ENCODE measurements at regions not wholly inside any gene's neighbourhood (a gene's known extent, or its start where the extent isn't known, plus 50 kb on each side); places are given as distances from the start of the nearest gene placed in this dataset.
A peak's percentile ranks its signal among the peaks of the same experiment; 100 is the strongest.

DNA sequence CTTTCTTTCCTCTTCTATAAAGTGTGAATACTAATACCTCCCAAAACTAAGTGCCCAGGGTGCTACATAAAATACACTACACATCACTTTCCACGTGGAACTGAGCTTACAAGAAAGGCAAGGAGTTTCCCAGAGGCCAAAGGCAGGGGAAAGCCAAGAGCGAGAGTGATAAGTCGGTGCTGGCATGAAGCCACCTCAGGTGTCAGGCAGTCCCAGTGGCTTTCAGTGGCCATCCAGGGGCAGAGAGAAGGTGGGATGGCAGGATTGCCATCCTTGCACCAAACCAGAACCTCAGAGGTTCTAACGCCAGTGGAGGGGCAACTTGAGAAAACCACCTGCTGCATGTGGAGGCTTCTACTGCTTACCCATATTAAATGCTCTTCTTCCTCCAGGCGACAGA lies 79.7 kb upstream of the DIO3 start (continued):
- TF ChIP-seq, protein P1, sequence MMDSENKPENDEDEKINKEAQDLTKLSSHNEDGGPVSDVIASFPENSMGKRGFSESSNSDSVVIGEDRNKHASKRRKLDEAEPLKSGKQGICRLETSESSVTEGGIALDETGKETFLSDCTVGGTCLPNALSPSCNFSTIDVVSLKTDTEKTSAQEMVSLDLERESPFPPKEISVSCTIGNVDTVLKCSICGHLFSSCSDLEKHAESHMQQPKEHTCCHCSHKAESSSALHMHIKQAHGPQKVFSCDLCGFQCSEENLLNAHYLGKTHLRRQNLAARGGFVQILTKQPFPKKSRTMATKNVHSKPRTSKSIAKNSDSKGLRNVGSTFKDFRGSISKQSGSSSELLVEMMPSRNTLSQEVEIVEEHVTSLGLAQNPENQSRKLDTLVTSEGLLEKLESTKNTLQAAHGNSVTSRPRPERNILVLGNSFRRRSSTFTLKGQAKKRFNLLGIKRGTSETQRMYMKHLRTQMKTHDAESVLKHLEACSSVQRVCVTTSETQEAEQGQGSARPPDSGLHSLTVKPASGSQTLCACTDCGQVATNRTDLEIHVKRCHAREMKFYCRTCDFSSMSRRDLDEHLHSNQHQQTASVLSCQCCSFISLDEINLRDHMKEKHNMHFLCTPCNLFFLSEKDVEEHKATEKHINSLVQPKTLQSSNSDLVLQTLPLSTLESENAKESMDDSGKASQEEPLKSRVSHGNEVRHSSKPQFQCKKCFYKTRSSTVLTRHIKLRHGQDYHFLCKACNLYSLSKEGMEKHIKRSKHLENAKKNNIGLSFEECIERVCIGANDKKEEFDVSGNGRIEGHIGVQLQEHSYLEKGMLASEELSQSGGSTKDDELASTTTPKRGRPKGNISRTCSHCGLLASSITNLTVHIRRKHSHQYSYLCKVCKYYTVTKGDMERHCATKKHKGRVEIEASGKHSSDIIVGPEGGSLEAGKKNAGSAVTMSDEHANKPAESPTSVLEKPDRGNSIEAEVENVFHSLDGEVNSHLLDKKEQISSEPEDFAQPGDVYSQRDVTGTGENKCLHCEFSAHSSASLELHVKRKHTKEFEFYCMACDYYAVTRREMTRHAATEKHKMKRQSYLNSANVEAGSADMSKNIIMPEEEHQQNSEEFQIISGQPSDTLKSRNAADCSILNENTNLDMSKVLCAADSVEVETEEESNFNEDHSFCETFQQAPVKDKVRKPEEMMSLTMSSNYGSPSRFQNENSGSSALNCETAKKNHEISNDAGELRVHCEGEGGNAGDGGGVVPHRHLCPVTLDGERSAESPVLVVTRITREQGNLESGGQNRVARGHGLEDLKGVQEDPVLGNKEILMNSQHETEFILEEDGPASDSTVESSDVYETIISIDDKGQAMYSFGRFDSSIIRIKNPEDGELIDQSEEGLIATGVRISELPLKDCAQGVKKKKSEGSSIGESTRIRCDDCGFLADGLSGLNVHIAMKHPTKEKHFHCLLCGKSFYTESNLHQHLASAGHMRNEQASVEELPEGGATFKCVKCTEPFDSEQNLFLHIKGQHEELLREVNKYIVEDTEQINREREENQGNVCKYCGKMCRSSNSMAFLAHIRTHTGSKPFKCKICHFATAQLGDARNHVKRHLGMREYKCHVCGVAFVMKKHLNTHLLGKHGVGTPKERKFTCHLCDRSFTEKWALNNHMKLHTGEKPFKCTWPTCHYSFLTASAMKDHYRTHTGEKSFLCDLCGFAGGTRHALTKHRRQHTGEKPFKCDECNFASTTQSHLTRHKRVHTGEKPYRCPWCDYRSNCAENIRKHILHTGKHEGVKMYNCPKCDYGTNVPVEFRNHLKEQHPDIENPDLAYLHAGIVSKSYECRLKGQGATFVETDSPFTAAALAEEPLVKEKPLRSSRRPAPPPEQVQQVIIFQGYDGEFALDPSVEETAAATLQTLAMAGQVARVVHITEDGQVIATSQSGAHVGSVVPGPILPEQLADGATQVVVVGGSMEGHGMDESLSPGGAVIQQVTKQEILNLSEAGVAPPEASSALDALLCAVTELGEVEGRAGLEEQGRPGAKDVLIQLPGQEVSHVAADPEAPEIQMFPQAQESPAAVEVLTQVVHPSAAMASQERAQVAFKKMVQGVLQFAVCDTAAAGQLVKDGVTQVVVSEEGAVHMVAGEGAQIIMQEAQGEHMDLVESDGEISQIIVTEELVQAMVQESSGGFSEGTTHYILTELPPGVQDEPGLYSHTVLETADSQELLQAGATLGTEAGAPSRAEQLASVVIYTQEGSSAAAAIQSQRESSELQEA (CRISPR knock-in tag; IDR thresholded peaks at IDR 0.05; ENCODE audit: not compliant biosample characterization): no peak

DNA sequence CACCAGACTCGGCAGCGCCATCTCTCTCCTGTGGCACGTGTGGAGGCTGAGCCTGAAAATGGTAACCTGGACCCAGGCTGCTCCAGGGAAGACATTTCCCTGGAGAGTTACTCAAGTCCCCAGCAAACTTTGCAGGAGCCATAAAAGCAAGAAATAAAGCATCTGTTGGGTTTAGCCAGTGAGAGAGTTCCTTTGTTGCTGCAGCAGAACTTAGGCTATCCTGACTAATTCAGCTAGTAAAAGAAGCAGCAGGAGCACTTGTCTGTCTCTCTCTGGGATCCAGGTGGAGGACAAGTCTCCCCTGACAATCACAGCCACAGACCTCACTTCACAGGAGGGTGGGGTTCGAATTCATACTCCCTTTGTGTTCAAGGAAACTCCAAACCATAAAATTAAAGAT lies 79.2 kb upstream of the DIO3 start:
- H3K79me2 ChIP-seq (ENCODE audit: insufficient read depth, low read length): no peaks in the 10 kb centered on the region
- ATAC-seq (no peak), DNase-seq (ENCODE audit: low spot score) (no peak), FAIRE-seq (no peak)
- no peaks in the 10 kb centered on the region for H4K20me1 ChIP-seq (ENCODE audit: insufficient read depth, low read length)
- BruUV-seq (replicated peaks): no TSS peak
- H3K27me3 ChIP-seq (ENCODE audit: control insufficient read depth in 1 of 2, insufficient read depth in 2 of 2, low read length in 2 of 2): peaks cover 1 to 9% of the 10 kb centered on the region in 2 experiments; a peak in 4 of 5 replicates
- TF ChIP-seq ZNF12 (CRISPR knock-in tag; IDR thresholded peaks at IDR 0.05) (peak; percentile 96), SMARCE1 (IDR thresholded peaks at IDR 0.05; ENCODE audit: borderline replicate concordance) (no peak)
- TF ChIP-seq, protein P2, sequence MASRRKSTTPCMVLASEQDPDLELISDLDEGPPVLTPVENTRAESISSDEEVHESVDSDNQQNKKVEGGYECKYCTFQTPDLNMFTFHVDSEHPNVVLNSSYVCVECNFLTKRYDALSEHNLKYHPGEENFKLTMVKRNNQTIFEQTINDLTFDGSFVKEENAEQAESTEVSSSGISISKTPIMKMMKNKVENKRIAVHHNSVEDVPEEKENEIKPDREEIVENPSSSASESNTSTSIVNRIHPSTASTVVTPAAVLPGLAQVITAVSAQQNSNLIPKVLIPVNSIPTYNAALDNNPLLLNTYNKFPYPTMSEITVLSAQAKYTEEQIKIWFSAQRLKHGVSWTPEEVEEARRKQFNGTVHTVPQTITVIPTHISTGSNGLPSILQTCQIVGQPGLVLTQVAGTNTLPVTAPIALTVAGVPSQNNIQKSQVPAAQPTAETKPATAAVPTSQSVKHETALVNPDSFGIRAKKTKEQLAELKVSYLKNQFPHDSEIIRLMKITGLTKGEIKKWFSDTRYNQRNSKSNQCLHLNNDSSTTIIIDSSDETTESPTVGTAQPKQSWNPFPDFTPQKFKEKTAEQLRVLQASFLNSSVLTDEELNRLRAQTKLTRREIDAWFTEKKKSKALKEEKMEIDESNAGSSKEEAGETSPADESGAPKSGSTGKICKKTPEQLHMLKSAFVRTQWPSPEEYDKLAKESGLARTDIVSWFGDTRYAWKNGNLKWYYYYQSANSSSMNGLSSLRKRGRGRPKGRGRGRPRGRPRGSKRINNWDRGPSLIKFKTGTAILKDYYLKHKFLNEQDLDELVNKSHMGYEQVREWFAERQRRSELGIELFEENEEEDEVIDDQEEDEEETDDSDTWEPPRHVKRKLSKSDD (CRISPR knock-in tag; IDR thresholded peaks at IDR 0.05; ENCODE audit: low read depth): no peak
- TF ChIP-seq, protein P3, sequence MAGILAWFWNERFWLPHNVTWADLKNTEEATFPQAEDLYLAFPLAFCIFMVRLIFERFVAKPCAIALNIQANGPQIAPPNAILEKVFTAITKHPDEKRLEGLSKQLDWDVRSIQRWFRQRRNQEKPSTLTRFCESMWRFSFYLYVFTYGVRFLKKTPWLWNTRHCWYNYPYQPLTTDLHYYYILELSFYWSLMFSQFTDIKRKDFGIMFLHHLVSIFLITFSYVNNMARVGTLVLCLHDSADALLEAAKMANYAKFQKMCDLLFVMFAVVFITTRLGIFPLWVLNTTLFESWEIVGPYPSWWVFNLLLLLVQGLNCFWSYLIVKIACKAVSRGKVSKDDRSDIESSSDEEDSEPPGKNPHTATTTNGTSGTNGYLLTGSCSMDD (CRISPR knock-in tag; IDR thresholded peaks at IDR 0.05): no peak
- no peaks in the 10 kb centered on the region for H3K9me3 ChIP-seq (ENCODE audit: low read length)
- 70% methylated on average over 3 of the region's 4 CpGs for WGBS (ENCODE audit: low lambda C conversion rate)
- peaks cover 20% of the 10 kb centered on the region for H3K4me1 ChIP-seq (ENCODE audit: insufficient read depth, low read length)
- POLR2A ChIA-PET: no interaction called here
- intact Hi-C loops (cut with micrococcal nuclease; ENCODE audit: unreplicated experiment) (no loop called here), in situ Hi-C loops (cut with HindIII; ENCODE audit: extremely low pct_ligation_motif_present, low pct_unique_long_range_greater_than_20kb) (no loop called here)
- H2AFZ ChIP-seq (ENCODE audit: low read length): no peak overlapping the region
- H3K4me3 ChIP-seq (replicated peaks in 1 of 3; ENCODE audit: insufficient read depth in 1 of 3, low read depth in 2 of 3, low read length in 3 of 3): no peak overlapping the region
- no peak overlapping the region for H3K9ac ChIP-seq (ENCODE audit: insufficient read depth, low read depth, low read length)
- CTCF ChIA-PET (ENCODE audit: low intra/inter-chr PET ratio, low total read pairs): no interaction called here
- H3K36me3 ChIP-seq (replicated peaks in 1 of 2; ENCODE audit: control insufficient read depth in 1 of 2, insufficient read depth in 2 of 2, low read length in 2 of 2): no peaks in the 10 kb centered on the region
- no peak overlapping the region for H3K27ac ChIP-seq (ENCODE audit: extremely low read length, insufficient read depth, low read length)
- H3K4me2 ChIP-seq (ENCODE audit: low read depth, low read length): no peak overlapping the region
